A549 (cell line): ENCODE measurements at regions not wholly inside any gene's neighbourhood (a gene's known extent, or its start where the extent isn't known, plus 50 kb on each side); places are given as distances from the start of the nearest gene placed in this dataset.

Experiments used
- ATAC-seq, 2 experiments: fragments of 200-7000 bp in 1 of 2; fragments of >200 bp in 1 of 2; cut with Nextera tagmentation in 1 of 2; cut with Tn5 transposase in 1 of 2; 3 replicates each; pipeline versions ENCODE4 v1.8.0 to v1.9.1; 2018 to 2020; ENCODE audit warnings: mild to moderate bottlenecking in 1 of 2, moderate library complexity in 1 of 2
- CTCF ChIA-PET: fragments of 300-600 bp; sonication (Branson Sonifier 250); formaldehyde crosslinking; extraction: SDS; loops from one replicate; lab custom pipeline; 2021; ENCODE audit warnings: antibody characterized with exemption, inconsistent platforms; lab: Yijun Ruan, JAX
- POLR2A ChIA-PET: fragments of 350-600 bp; formaldehyde crosslinking; extraction: SDS; loops from one replicate; lab custom pipeline; 2021; ENCODE audit warnings: antibody characterized with exemption, inconsistent platforms; lab: Yijun Ruan, JAX
- DNase-seq, 2 experiments: peaks; one replicate each; pipeline versions ENCODE4 v3.0.0 to v3.0.0-alpha.2; 2011 to 2016; ENCODE audit warnings: low read depth in 1 of 2, low spot score in 1 of 2
- FAIRE-seq: peaks from 2 replicates; lab custom pipeline; 2011; peaks lifted over from hg19 to GRCh38; lab: Jason Lieb, UNC
- H3K27ac ChIP-seq, 2 experiments: fragments of >200 bp; sonication (Bioruptor Twin); formaldehyde crosslinking; 3 replicates each; pipeline ENCODE4 v1.5.1; 2016 to 2017
- H3K4me1 ChIP-seq: fragments of >200 bp; sonication (Bioruptor Twin); formaldehyde crosslinking; 3 replicates; pipeline ENCODE4 v1.6.1; 2016
- H3K4me2 ChIP-seq: fragments of >200 bp; sonication (Bioruptor Twin); formaldehyde crosslinking; 3 replicates; pipeline ENCODE4 v1.6.1; 2016
- H3K4me3 ChIP-seq: fragments of >200 bp; sonication (Bioruptor Twin); formaldehyde crosslinking; 3 replicates; pipeline ENCODE4 v1.5.1; 2016
- H3K9me3 ChIP-seq: fragments of >200 bp; sonication (Bioruptor Twin); formaldehyde crosslinking; 3 replicates; pipeline ENCODE4 v1.6.1; 2016
- ATOH8 ChIP-seq: fragments of 250-450 bp; sonication (Bioruptor Pico); IDR thresholded peaks from 2 replicates; pipeline ENCODE4 v1.5.0; 2020; ENCODE audit warnings: low read depth, mild to moderate bottlenecking, moderate library complexity
- BCL3 ChIP-seq: fragments of >200 bp; sonication (Bioruptor Twin); formaldehyde crosslinking; IDR thresholded peaks from 3 replicates; pipeline ENCODE4 v1.6.1; 2016
- ELK1 ChIP-seq: fragments of 150-350 bp; IDR thresholded peaks from 2 replicates; pipeline ENCODE4 v1.6.1; 2014; ENCODE audit warnings: low read depth, mild to moderate bottlenecking, low read length
- ESRRA ChIP-seq: fragments of 150-350 bp; IDR thresholded peaks from 2 replicates; pipeline ENCODE4 v1.6.1; 2014; ENCODE audit warnings: mild to moderate bottlenecking, low read length, borderline replicate concordance
- FOSL2 ChIP-seq, 2 experiments: fragments of 450-650 bp in 1 of 2; fragments of >200 bp in 1 of 2; sonication (Bioruptor Twin) in 1 of 2; formaldehyde crosslinking; IDR thresholded peaks; 2 replicates each; pipeline versions ENCODE4 v1.5.0 to v1.6.1; 2016 to 2020; ENCODE audit warnings: mild to moderate bottlenecking in 1 of 2, moderate library complexity in 1 of 2
- FOXS1 ChIP-seq: fragments of 250-450 bp; sonication (Bioruptor Pico); IDR thresholded peaks from 2 replicates; pipeline ENCODE4 v1.5.0; 2020; ENCODE audit warnings: mild to moderate bottlenecking, moderate library complexity
- HES2 ChIP-seq: fragments of >200 bp; sonication (Bioruptor Twin); formaldehyde crosslinking; IDR thresholded peaks from 2 replicates; pipeline ENCODE4 v1.6.1; 2016
- HOXB5 ChIP-seq: fragments of 250-450 bp; sonication (Bioruptor Pico); IDR thresholded peaks from 2 replicates; pipeline ENCODE4 v1.5.0; 2020; ENCODE audit warnings: mild to moderate bottlenecking, moderate library complexity
- JUNB ChIP-seq: fragments of >200 bp; sonication (Bioruptor Twin); formaldehyde crosslinking; IDR thresholded peaks from 2 replicates; pipeline ENCODE4 v1.6.1; 2016
- KDM5A ChIP-seq: fragments of 200-600 bp; sonication (generic); IDR thresholded peaks from 2 replicates; pipeline ENCODE4 v1.6.1; 2016; ENCODE audit warnings: antibody characterized with exemption, mild to moderate bottlenecking
- MAFK ChIP-seq: fragments of 450-650 bp; IDR thresholded peaks from 2 replicates; pipeline ENCODE4 v1.6.1; 2014; ENCODE audit not compliant: partially characterized antibody
- NFE2L2 ChIP-seq: fragments of 150-350 bp; conservative IDR thresholded peaks from 2 replicates; pipeline ENCODE4 v1.6.1; 2014; ENCODE audit warnings: low read length
- REST ChIP-seq: fragments of 200-600 bp; sonication (generic); IDR thresholded peaks from 2 replicates; pipeline ENCODE4 v1.6.1; 2016; ENCODE audit warnings: antibody characterized with exemption, mild to moderate bottlenecking, moderate library complexity
- SMC3 ChIP-seq: fragments of >200 bp; sonication (Bioruptor Twin); formaldehyde crosslinking; IDR thresholded peaks from 3 replicates; pipeline ENCODE4 v1.6.1; 2018; ENCODE audit warnings: inconsistent platforms
- TFCP2L1 ChIP-seq: fragments of 250-450 bp; sonication (Bioruptor Pico); IDR thresholded peaks from 2 replicates; pipeline ENCODE4 v1.5.0; 2021; ENCODE audit warnings: mild to moderate bottlenecking
- TP53 ChIP-seq: fragments of 250-450 bp; sonication (Bioruptor Pico); IDR thresholded peaks from 2 replicates; pipeline ENCODE4 v1.5.0; 2021; ENCODE audit warnings: mild to moderate bottlenecking, moderate library complexity
- ZC3H11A ChIP-seq: fragments of 450-650 bp; IDR thresholded peaks from 2 replicates; pipeline ENCODE4 v1.6.1; 2014; ENCODE audit warnings: antibody characterized with exemption, mild to moderate bottlenecking
- ZFP36 ChIP-seq: fragments of 450-650 bp; IDR thresholded peaks from 2 replicates; pipeline ENCODE4 v1.6.1; 2014; ENCODE audit warnings: borderline replicate concordance; ENCODE audit not compliant: partially characterized antibody
- ZSCAN20 ChIP-seq: fragments of 250-450 bp; sonication (Bioruptor Pico); IDR thresholded peaks from 2 replicates; pipeline ENCODE4 v1.8.0; 2022; ENCODE audit warnings: mild to moderate bottlenecking, moderate library complexity
- WGBS: methylation state at CpG from one replicate; pipeline ENCODE4 v1.1.6; 2017; ENCODE audit errors: missing lambda C conversion rate; 5-methylcytosine and 5-hydroxymethylcytosine counted together

- ATAC-seq = no peak
- ChIA-PET POLR2A (no interaction called here), CTCF (no interaction called here)
- peaks cover 4% of the 10 kb centered on the region; the same call in 2 of the 3 replicates for H3K4me1 ChIP-seq
- WGBS = 32% methylated on average over 3 of the region's 3 CpGs
- H3K4me3 ChIP-seq = no peak overlapping the region
- no peak overlapping the region for H3K4me2 ChIP-seq
- TF ChIP-seq HES2 (no peak), ATOH8 (CRISPR knock-in tag) (no peak), MAFK (no peak), SMC3 (no peak), TFCP2L1 (CRISPR knock-in tag) (no peak), ESRRA (no peak), NFE2L2 (no peak), REST (no peak), FOXS1 (CRISPR knock-in tag) (no peak), ZFP36 (no peak), JUNB (no peak), TP53 (CRISPR knock-in tag) (no peak), ELK1 (no peak), KDM5A (no peak), ZSCAN20 (CRISPR knock-in tag) (no peak), ZC3H11A (no peak), BCL3 (no peak), HOXB5 (CRISPR knock-in tag) (no peak)
- no peak for FAIRE-seq
- no peak overlapping the region for H3K27ac ChIP-seq
- no peak for DNase-seq
- H3K9me3 ChIP-seq = no peaks in the 10 kb centered on the region
These were observed 279.0 kb upstream of the TACR3 start for GRCh38 chr4:103998756-103999155.

GRCh38 chr4:103996637-103997036 is 276.9 kb upstream of the TACR3 start:
- Histone ChIP-seq H3K4me2 (peak overlapping the region; percentile 48), H3K9me3 (0 out of 3 replicates have a peak, but pooled peaks cover 4% of the 10 kb centered on the region), H3K4me3 (no peak overlapping the region), H3K4me1 (peaks cover 4% of the 10 kb centered on the region; the same call in 2 of the 3 replicates), H3K27ac (peak overlapping the region in 1 of 2 experiments; percentile 28; a peak in 1 of 6 replicates)
- ChIA-PET POLR2A (no interaction called here), CTCF (interaction anchor here (1.0 kb wide), 1 partner anchor 864 kb away, joined by 3 read pairs; no protein-coding TSS in a partner anchor)
- DNase-seq (peak; percentile 18 to 71), ATAC-seq (peak; percentile 92 to 93), FAIRE-seq (no peak)
- WGBS = 3% methylated on average over 2 of the region's 2 CpGs
- TF ChIP-seq FOSL2 (IDR thresholded peaks at IDR 0.05) (no peak), FOSL2 (CRISPR knock-in tag; IDR thresholded peaks at IDR 0.05) (peak; percentile 67), SMC3 (no peak)
- TF ChIP-seq, all 56 proteins: peak for 1
